ENCODE measurements at regions not wholly inside any gene's neighbourhood (a gene's known extent, or its start where the extent isn't known, plus 50 kb on each side); places are given as distances from the start of the nearest gene placed in this dataset.

DNA sequence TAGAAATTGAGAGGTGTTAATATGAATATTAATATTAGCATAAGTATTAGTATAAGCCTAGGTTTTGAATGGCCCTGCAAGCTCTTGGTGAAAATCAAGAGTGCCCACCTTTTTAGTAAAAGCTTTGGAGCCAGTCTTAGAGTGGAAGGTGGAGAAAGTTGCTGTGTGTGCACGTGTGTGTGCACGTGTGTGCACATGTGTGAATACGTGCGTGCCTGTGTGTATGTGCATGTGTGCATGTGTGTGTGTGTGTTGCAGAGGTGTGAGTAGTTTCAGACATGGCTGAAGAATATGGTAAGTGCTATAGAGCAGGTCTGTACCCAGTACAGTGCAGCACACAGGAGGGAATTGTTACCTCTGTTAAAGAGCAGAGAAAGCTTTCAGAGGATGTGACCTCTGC, 74.3 kb downstream of the BOD1 start:
- BruUV-seq (replicated peaks) = no TSS peak
- FAIRE-seq (no peak), DNase-seq (ENCODE audit: low read depth, low spot score) (no peak)
- no peaks in the 10 kb centered on the region for H3K27me3 ChIP-seq (ENCODE audit: control insufficient read depth in 2 of 2, insufficient read depth in 2 of 2, low read length in 2 of 2)
- ChIA-PET POLR2A (no interaction called here), CTCF (no interaction called here)
- H3K4me3 ChIP-seq (replicated peaks in 1 of 3; ENCODE audit: insufficient read depth in 1 of 3, low read depth in 1 of 3, low read length in 3 of 3) = no peak overlapping the region
- H3K4me2 ChIP-seq (ENCODE audit: insufficient read depth, low read length) = no peak overlapping the region
- no peaks in the 10 kb centered on the region for H3K79me2 ChIP-seq (ENCODE audit: control insufficient read depth, insufficient read depth, low read length)
- H2AFZ ChIP-seq (ENCODE audit: low read depth, low read length) = no peak overlapping the region
- H4K20me1 ChIP-seq (replicated peaks; ENCODE audit: control insufficient read depth, extremely low read depth, insufficient read depth, low read length) = no peaks in the 10 kb centered on the region
- H3K4me1 ChIP-seq (ENCODE audit: control insufficient read depth, extremely low read depth, insufficient read depth, low read length) = no peaks in the 10 kb centered on the region
- dilution Hi-C loops (cut with MboI; ENCODE audit: extremely low pct_ligation_motif_present, low sequenced_read_pairs) = no loop called here
- no peak for TF ChIP-seq POLR2AphosphoS5 (IDR thresholded peaks at IDR 0.05; ENCODE audit: insufficient read depth, low read depth, low read length)
- no peak for TF ChIP-seq POLR2A (IDR thresholded peaks at IDR 0.05; ENCODE audit: low read depth, low read length)
- TF ChIP-seq EZH2 (IDR thresholded peaks at IDR 0.05; ENCODE audit: borderline replicate concordance, low read depth, low read length, severe bottlenecking) = no peak
- TF ChIP-seq, protein P1, sequence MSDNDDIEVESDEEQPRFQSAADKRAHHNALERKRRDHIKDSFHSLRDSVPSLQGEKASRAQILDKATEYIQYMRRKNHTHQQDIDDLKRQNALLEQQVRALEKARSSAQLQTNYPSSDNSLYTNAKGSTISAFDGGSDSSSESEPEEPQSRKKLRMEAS (IDR thresholded peaks at IDR 0.05; ENCODE audit: insufficient read depth, insufficient read length) = no peak
- TF ChIP-seq JUN (IDR thresholded peaks at IDR 0.05; ENCODE audit: borderline replicate concordance, insufficient read depth, insufficient read length, low read depth) = no peak
- no peak for TF ChIP-seq MYC (IDR thresholded peaks at IDR 0.05; ENCODE audit: low read depth, low read length)
- no peak for TF ChIP-seq GATA2 (IDR thresholded peaks at IDR 0.05; ENCODE audit: insufficient read depth, insufficient read length, low read depth, low read length)
- TF ChIP-seq FOS (IDR thresholded peaks at IDR 0.05; ENCODE audit: borderline replicate concordance, insufficient read depth, low read length) = no peak
- TF ChIP-seq, protein P2, sequence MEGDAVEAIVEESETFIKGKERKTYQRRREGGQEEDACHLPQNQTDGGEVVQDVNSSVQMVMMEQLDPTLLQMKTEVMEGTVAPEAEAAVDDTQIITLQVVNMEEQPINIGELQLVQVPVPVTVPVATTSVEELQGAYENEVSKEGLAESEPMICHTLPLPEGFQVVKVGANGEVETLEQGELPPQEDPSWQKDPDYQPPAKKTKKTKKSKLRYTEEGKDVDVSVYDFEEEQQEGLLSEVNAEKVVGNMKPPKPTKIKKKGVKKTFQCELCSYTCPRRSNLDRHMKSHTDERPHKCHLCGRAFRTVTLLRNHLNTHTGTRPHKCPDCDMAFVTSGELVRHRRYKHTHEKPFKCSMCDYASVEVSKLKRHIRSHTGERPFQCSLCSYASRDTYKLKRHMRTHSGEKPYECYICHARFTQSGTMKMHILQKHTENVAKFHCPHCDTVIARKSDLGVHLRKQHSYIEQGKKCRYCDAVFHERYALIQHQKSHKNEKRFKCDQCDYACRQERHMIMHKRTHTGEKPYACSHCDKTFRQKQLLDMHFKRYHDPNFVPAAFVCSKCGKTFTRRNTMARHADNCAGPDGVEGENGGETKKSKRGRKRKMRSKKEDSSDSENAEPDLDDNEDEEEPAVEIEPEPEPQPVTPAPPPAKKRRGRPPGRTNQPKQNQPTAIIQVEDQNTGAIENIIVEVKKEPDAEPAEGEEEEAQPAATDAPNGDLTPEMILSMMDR (IDR thresholded peaks at IDR 0.05; ENCODE audit: extremely low read depth in 1 of 2, insufficient read depth in 1 of 2, low read depth in 1 of 2, low read length in 2 of 2) = no peak
- no peak overlapping the region for H3K27ac ChIP-seq (ENCODE audit: insufficient read depth, low read depth, low read length)
- no peaks in the 10 kb centered on the region for H3K36me3 ChIP-seq (ENCODE audit: control insufficient read depth in 2 of 2, extremely low read depth in 1 of 2, insufficient read depth in 2 of 2, low read length in 2 of 2)
- intact Hi-C loops (cut with micrococcal nuclease) = no loop called here
- H3K9me1 ChIP-seq (replicated peaks; ENCODE audit: control insufficient read depth, extremely low read depth, insufficient read depth, low read length) = no peaks in the 10 kb centered on the region
- no peaks in the 10 kb centered on the region for H3K9me3 ChIP-seq (replicated peaks; ENCODE audit: control insufficient read depth, insufficient read depth, low read length)
- H3K9ac ChIP-seq (replicated peaks; ENCODE audit: extremely low read depth, insufficient read depth, low read length) = no peak overlapping the region
